Cerebellar nuclear complex (tissue), 1 donor: ENCODE measurements at regions not wholly inside any gene's neighbourhood (a gene's known extent, or its start where the extent isn't known, plus 50 kb on each side); places are given as distances from the start of the nearest gene placed in this dataset.

Source experiments
- DNase-seq, 2 experiments: peaks; one replicate each; lab custom pipeline; 2025; lab: John Stamatoyannopoulos, UW

DNA sequence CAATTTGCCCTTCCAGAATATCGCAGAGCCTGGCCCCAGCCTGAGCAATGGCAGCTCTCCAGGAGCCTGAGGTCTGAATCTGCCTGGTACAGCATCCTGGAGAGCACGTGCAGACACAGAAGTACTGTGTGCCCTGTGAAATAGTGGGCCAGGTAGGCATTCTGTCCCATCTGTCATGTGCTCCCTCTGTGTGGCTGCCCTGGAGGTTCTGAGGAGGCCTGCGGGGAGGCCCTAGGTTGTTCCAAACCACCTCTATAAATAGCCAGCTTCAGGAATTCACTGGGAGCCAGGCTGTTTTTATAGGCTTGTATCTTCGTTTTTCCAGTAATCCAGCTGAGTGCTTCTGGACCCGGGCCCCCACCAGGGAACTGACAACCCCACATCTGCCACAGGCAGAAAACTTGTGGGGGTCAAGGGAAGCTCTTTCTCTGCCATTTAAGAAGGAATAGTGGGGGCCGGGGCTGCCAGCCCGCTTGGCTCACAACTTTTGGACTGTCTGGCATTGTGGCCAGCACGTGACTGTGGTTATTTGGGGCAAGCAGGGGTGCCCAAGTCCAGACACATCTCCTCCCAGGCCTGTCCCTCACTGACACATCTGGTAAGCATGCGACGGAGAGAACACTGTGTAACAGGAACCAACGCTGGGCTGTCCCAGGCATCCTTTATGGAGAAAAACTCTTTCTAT lies 356.3 kb upstream of the TNRC6C start:
- peak; percentile 61 to 86 for DNase-seq

DNA sequence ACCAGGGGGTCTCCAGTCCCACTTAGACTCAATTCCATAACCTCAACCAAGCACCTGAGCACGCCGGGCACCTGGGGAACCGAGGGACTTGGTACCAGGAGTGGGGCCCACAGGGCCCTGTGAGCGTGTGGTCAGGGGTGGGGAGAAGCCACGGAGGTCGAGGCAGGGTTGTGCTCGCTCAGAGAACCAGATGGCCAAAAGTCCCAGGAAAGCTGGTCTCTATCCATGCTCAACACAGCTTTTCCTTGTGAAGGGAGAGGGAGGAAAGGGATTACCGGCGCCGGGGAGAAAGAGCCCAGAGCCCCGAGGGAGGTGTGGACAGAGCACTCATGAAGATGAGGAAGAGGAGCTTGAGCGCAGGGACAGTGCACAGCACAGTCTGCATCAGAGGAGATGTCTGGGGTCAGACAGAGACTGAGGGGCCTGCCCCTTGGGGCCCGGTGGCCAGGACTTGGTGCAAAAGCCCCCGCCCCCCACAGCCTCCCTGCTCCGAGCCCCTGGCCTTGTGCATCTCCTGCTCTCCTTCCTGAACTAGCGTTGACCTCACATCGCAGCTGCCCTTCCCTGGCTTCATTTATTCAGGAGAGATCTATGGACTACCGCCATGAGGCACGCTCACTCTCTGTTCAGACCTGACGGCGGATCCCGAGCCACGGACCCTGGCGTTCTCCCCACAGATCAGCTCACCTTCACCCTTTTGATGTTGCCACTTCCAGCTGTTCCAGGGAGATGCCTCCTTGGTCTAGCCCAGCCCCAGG lies 355.4 kb upstream of the TNRC6C start:
- DNase-seq = no peak

- DNase-seq = no peak
These were observed 354.1 kb upstream of the TNRC6C start for GRCh38 chr17:77604301-77604972.

DNA sequence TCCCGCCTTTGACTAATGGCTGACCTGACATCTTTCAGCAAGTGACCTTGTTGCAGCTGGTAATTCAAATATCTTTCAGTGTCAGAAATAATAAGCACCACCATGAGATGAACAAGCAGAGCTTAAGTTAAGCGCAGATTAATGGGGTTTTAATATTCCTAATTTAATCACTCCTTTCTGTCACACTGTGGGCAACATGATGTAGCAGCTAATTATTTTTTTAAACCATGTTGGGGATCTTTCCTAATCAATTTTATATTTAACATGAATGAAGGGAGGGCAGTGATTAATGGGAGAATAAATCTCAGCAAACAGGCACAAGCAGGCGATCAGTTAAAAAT lies 353.6 kb upstream of the TNRC6C start:
- no peak for DNase-seq

DNA sequence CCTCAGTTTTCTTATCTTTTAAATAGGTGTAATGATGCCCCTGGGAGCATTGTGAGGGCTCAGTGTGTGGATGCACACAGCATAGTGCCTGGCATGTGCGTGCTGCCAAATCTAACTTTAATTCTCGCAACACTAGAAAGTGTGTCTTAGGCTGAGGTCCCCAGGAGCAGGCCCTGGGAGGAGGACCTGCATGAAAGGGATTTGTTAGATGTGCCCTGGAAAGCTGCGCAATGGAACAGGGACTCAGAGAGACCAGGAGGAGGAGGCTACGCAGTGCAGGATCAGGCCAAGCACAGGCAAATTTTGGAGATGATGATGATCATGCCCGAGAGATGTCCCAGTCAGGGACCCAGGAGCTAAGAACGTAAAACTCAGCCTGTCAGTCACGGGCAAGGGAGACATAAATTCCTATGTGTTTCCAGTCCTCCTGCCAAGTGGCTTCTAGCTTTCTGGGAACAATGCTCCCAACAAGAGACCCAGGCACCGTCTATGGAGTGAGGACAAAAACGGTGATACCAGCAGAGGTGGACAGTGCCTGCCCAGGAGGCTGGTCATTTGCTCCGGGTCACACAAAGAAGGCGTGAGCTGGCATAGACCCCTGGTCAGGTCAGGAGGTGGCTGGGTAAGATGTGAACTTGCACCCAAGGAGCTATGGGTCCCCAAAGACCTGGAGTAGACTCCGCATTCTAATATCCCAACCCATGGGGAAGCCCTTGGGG lies 352.2 kb upstream of the TNRC6C start:
- no peak for DNase-seq

GRCh38 chr17:77606865-77607210 lies 351.7 kb upstream of the TNRC6C start:
- DNase-seq = no peak

- no peak for DNase-seq
These were observed 350.9 kb upstream of the TNRC6C start for GRCh38 chr17:77607606-77608005.

DNA sequence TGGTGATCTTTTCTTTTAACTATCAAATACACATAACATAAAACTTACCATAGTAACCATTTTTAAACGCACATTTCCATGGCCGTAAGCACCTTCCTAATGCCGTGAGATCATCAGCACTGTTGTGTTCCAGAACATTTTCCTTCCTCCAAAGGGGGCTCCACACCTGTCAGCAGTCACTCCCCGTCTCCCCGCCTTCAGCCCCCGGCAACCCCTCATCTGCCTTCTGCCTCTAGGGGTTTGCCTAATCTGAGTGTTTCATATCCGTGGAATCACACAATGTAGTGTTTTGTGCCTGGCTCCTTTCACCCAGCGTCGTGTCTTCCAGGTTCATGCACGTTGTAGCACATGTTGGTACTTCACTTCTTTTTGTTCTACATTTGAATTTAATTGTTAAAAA lies 350.1 kb upstream of the TNRC6C start:
- DNase-seq = no peak

DNA sequence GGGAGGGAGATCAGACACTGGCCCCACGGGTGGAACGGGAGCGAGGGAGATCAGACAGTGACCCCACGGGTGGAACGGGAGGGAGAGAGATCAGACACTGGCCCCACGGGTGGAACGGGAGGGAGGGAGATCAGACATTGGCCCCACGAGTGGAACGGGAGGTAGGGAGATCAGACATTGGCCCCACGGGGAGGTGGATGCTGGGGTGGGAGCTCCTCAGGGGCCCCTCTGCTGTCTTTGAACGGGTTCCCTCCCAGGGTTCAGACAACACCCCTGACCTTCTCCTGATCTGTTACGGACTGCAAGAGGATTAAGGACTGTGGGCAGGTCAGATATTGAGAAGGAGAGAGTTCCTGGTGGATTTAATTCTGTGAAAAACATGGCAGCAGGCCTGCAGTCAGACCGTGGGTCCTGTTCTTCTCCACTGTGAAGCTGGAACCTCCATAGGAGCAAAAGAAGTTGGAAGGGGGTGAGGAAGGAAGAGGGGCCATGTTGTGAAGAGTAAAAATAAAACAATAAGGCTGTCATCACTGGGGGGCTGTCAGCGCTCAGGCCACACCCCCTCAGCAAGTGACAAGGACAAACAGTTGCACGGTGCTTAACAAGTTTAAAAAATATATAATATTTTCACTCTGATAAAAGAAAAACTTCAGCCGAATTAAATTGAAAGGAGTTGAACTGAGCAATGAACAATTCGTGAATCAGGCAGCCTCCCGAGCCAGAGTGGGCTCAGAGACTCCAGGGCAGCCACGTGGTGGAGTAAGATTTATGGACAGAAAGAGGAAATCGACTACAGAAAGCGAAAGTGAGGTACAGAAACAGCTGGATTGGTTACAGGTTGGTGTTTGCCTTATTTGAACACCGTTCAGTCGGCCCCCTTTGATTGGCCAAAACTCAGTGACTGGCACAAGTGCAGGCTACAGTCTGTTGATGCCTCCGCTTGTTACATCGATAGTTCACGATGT lies 348.7 kb upstream of the TNRC6C start:
- no peak for DNase-seq

DNA sequence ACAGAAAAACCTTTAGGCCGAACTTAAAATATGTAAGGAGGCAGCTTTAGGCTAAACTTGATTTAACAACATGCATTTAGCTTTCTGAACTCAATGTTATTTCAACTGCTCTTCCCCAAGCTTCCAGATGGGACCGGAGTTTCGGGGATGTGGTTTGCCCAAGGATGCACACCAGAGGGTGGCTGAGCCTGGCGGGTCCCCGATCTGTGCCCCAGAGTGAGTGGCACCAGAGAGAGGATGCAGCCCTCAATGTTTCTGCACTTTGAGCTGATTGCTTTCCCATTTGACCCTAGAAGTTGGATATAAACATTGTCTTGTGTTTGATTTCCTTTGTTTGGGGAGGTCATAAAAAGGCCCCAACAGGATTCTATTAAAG lies 348.0 kb upstream of the TNRC6C start:
- no peak for DNase-seq

DNA sequence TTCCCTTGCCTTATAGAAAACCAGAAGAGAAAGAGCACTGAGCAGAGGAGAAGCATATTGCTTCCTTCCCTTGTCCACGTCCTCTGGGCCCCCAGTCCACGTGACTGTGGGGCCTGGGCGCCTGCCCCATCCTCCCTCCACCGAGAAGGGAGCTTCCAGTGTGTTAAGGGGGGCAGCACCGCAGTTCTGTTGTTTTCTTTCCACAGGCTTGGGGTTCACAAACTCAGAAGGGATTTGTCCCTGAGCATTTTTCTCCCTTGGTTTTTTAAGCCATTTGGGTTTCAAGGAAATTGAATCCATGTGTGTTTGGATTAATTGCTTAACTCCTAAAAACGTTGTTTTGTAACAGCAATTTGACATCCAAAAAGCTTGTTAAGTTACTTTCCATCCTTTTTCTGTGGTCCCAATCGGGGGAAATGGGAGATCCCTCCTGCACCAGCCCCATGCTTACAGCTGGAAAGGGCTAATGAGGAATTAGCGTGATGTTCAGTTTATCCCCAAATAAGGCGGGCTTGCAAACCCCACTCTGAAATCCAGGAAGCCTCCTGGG lies 347.5 kb upstream of the TNRC6C start:
- DNase-seq = no peak

GRCh38 chr17:77611791-77612502 lies 346.6 kb upstream of the TNRC6C start:
- DNase-seq = no peak

GRCh38 chr17:77613218-77613617 lies 345.3 kb upstream of the TNRC6C start:
- no peak for DNase-seq

DNA sequence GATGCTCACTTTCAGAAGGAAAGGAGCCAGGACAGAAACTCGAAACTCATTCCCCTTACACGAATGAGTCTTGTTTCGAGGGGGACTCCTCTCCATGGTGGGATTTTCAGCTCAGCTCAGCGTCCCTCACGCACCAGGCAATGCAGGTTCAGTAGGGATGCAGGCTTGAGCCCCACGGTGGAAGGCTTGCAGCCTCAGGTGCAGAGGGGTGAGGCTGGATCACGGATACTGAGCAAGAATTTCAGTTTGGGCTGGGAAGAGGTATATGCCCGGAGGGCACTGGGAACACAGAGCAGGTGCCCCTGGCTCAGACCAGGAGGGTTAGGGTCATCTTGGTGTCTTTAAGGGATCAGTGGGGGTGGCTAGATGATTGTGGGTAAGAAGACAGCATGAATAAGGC lies 344.9 kb upstream of the TNRC6C start:
- no peak for DNase-seq

GRCh38 chr17:77615703-77616253 lies 342.7 kb upstream of the TNRC6C start:
- DNase-seq = no peak

- no peak for DNase-seq
These were observed 342.2 kb upstream of the TNRC6C start for GRCh38 chr17:77616254-77616731.

DNA sequence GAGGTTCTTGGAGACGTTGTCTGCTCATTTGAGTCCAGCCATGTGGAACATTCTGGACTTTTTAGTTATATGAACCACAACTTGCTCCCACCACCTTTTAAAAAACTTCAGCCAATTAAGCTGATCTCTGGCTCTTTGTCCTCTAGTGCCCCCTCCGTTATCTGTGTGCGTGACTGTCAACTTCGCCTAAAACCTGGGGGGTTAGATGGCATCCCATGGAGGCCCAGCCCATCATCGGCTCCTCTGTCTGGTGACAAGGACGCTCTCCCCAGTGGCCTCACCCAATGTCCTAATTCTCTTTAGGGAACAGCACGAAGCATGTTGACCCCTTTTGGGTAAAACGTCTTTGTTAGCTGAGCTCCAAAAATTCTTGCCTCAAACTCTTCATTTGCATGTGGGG lies 341.0 kb upstream of the TNRC6C start:
- DNase-seq = no peak

DNA sequence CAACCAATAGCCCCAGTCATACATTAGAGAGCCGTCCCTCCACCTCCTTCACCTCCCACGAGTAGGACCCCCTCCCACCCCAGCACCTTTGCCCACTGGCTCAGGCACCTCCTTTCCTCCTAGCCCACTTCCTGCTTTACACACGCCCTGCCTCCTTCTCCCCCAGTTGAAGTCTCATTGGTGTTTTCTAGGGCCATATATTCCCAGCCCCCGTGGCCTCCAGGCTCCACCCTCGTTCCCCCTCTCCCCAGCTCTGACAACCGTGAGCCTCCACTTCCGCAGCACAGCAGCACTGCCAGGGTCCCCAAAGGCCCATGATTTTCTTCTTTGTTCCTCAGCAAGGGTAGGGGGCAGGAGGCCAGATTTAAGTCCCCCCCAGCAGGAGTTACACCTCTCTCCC lies 340.3 kb upstream of the TNRC6C start:
- DNase-seq = no peak

- DNase-seq = no peak
These were observed 339.8 kb upstream of the TNRC6C start for GRCh38 chr17:77618731-77619130.

- no peak for DNase-seq
These were observed 339.2 kb upstream of the TNRC6C start for GRCh38 chr17:77619326-77619725.
